Limb (tissue), 2 donors: ENCODE measurements at regions not wholly inside any gene's neighbourhood (a gene's known extent, or its start where the extent isn't known, plus 50 kb on each side); places are given as distances from the start of the nearest gene placed in this dataset.
"Not testable (repeated sequence)": the region's sequence is repeated elsewhere in the genome, so short reads cannot be mapped to it uniquely, and the experiment has no call there.

Experiments used
- DNase-seq, 2 donors: peaks; one replicate each; pipeline ENCODE4 v3.0.0-alpha.2; 2016; ENCODE audit errors: extremely low spot score in 2 of 2

DNA sequence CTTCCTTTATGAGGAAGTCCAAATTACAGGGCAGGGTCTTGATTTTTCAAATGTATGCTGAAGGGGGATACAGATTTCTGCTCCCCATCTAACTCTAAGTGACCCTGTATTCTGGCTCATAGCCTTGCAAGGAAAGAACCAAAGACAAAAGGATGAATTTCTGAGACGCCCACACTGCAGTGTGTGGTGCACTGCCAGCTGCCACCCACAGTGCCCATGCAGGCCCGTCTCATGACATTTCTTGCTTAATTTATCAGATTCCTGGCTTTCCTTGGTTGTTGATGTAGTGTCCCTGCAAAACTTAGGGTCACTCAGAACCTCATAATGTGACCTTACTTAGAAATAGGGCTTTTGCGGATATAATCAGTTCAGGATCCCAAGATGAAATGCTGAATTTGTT, 68.0 kb downstream of the CBLN4 start:
- DNase-seq, result no peak

DNA sequence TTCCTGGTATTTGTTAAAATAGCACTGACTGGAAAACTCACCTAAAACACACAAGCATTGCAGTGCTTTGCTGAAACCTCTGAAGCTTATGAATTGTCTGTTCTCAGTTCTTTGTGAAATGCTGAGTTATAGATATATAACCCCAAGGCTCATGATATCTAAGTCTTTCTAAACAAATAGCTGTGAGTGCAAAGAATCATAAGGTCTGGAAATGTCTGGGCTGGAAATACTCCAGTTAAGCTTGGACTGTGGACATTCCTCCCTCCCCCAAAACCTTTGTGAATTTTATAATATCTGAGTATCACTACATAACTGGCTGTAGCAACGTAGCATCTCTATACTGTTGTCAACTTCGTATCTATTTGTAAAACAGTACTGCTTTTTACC, 69.1 kb downstream of the CBLN4 start:
- DNase-seq, result no peak

DNA sequence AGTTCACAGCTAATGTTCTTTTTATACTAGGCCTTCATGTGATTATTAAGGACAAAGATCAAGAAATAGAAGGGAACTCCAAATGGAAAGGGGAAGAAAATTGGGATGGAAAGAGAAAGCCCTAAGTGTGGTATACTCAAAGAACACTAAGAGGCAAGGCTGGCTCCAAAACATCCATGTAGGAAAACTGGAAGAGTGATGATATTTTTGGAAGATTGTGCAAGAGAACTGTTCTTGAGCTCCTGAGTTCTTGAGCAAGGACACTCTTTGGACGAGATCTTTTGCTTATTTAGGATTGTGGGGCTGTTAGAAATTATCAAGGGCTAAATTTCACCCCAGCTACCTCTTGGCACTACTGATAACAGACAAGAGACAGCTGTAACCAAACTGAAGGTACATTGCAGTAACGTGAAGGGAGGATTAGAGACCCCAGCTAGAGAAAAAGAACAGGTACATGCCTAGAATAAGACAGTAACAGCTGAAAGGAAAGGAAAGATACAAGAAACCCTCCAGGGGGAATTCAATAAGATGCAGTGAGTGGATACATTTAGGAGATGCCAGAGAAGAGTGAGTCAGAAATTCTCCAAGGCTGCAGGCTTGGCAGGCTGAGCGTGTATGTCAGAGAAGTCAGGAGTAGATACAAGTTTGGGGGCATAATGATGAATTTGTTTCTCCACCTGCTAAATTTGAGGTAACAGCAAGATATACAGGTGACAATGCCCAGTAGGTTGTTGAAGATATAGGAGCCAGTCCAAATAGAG, 69.7 kb downstream of the CBLN4 start:
- no peak for DNase-seq

DNA sequence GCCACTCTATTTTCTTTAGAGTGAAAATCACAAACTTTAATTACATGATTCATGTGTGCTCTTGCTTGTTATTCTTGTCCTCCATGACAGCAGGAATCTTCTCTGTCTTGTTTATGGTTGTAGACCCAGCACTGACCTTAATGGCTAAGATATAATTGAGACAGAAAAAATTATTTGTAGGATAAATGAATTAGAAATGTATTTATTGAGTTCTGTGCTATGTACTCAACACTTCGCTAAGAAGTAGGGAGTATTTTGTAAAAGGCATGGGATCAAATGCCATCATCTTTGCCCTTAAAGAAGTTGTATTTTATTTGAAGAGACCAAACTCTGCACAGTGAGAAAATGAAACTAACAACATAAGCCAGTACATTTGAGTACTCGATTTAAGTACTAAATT, 71.2 kb downstream of the CBLN4 start:
- DNase-seq, result no peak

DNA sequence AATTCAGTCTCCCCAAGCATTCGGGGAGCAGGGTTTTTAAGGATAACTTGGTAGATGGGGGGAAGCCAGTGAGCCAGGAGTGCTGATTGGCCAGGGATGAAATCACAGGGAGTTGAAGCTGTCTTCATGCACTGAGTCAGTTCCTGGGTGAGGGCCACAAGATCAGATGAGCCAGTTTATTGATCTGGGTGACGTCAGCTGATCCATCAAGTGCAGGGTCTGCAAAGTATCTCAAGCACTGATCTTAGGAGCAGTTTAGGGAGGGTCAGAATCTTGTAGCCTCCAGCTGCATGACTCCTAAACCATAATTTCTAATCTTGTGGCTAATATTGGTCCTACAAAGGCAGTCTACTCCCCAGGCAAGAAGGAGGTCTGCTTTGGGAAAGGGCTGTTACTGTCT, 74.4 kb downstream of the CBLN4 start:
- DNase-seq, result not testable (repeated sequence)

DNA sequence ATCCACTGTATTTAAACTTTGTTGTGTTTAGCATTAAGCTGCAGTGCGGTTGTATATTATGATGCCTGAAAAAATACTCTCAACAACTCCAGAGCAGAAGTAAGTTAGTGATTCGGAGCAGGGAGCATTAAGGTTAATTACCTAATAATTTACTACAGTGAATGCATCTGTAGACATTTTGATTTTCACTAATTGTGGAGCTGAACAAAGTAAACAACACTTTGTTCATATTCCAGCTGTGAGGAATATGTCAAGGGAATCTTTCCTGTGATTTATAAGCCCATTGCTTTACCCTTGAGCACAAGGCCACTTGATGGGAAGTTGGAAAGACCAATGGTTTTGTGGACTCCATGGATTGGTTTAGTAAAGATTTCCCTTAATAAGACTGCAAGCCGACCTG, 77.1 kb downstream of the CBLN4 start:
- no peak for DNase-seq

DNA sequence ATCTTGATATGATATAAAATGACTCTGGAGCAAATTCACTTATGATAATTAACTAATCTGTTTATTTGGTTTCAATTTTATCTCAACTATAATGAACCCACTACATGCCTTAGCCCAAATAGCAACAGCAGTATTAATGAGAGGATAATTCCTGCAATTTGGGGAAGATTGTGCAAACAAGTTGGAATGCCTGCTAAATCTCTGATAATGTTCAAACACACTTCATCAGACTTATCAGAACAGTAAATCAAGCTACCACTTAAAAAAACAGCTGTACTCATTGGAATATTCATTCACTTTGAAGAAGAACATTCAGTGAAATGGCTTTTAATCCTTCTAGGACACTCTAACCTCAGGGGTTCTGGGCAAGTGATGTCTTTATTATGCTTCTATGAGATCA, 85.4 kb downstream of the CBLN4 start:
- no peak for DNase-seq

DNA sequence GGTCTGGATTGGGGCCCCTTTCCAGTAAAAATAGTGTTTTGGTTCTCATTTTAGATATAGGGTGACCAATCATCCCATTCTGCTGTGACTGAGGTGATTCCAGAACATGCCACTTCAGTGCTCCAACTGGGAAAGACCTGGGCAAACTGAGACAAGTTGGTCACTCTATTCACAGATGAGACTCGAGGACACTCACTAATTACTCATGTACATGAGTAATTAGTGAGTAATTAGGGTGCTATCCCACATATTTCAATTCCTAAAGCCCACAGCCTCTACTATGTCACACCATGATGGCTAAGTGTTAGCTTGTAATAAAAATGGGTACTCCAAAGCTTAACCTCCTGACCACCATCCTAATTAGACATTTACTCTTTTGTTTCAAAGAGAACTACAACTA, 86.0 kb downstream of the CBLN4 start:
- DNase-seq, result no peak

DNA sequence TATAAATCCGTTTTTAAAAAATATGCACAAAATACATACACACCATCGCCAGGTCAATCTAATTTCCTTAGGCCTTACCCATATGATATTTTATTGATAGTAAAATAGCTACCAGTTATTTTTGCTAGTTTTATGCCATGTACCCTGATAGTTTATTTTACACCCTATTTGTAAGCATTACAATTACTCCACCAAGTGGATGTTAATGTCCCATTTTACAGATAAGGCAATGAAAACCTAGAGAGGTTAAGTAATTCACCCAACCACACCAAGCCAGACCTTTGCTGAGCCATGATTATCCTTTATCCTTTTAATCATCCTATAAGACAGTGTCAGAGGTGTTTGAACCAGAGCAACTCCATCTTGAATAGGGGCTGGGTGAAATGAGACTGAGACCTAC, 86.8 kb downstream of the CBLN4 start:
- no peak for DNase-seq

DNA sequence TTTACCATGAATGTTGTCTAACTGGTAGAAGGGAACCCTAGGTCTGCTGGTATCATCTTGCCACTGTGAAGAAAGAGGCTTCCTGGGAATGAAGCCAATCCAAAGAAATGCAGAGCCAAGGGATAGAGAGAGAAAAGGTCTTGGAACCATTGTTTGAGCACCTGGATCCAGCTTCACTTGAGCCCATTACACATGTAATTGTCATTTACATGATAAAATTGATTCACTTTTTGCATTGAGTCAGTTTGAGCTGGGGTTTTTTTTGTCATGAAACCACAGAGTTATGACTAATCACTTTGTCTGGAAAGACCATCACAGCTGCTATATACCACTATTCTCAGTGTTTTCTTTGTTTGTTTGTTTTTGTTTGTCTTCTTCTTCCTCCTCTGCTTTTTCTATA, 112.3 kb downstream of the CBLN4 start:
- DNase-seq, result no peak

DNA sequence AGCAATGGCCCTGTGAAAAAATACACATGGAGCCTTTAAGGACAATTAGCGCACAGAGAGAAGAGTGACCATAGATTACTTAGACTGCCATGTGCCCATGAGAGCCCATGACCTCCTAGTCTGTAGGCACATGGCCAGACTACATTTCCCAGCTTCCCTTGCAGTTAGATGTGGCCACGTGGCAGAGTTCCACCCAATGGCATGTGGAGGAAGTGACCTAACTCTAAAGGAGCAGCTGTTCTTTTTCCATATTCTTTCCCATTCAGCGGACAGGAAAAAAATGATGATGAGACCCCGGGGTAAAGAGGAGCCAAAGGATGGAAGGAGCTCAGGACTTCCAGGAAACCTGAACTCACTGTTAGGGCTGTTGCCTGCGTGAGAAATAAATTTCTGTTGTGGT, 116.6 kb downstream of the CBLN4 start:
- DNase-seq, result peak in 1 of 2 donors; percentile 7

DNA sequence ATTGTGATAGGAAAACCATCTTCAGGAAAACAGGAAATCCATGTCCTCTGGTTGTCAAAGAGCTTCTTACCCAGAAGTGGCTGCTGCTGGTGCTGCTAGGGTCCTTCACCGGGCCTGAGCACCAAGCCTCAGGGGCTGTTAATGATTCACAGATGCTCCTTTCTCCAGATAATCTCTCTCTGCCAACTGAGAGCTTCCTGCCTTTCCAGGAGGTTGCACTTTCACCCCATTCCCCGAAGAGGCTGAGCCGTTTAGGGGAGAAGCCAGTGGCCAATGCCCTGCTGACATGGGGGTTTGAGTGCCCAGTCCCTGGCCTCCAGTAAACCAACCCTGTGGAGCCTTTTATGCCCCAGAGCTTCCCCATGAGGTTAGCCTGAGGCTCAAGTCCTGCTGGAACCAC, 122.4 kb downstream of the CBLN4 start:
- DNase-seq, result no peak

DNA sequence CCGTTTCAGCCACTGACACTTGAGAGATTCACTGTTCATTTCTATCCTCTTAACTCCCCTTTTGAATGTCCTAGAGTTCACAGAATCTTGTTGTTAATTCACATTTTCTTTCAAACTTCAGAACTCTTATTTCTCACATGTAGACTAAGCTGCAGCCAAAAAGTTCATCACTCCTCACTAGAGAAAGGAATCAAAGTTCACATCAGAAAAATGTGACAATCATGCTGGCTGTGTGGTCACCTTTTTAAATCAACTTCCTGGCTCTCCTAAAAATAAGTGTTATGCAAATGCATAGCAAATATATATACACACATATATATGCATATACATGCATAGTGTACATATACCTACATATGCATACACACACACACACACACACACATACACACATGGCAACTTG, 123.0 kb downstream of the CBLN4 start:
- no peak for DNase-seq

DNA sequence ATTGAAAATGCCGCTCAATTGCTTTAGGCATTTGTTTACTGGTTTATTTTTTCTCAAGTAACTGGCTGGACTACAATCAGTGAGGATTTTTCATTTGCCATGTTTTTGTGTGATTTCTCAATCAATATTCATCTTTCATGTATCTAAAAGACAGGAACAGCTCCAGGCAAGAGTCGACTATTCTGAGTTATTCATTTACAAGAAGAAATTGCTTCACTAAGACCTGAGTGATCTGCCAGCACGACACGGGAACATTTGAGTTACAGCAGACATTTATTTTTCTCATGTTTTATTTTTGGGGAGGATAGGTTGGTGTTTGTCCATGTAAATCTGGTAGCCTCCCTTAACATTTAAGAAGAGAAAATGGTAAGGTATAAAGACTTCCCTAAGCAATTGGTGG, 124.1 kb downstream of the CBLN4 start:
- no peak for DNase-seq

DNA sequence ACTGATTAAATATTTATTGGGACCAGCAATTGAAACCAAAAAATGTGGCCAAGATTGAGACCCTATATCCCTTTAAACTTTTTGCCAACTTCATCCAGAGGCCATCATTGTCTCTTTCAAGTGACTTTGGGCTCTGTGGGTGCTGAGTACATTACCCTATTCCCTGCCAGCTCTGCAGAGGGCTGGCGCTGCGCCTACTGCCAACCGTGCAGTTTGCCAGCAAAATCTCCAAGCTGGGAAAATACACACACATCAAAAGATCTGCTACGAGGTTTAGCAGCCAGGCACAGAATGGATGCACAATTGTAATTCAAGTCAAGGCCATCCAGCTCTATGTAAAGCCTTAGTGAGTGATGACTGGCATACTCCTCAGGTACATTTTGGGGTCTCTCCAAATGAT, 125.0 kb downstream of the CBLN4 start:
- DNase-seq, result no peak

DNA sequence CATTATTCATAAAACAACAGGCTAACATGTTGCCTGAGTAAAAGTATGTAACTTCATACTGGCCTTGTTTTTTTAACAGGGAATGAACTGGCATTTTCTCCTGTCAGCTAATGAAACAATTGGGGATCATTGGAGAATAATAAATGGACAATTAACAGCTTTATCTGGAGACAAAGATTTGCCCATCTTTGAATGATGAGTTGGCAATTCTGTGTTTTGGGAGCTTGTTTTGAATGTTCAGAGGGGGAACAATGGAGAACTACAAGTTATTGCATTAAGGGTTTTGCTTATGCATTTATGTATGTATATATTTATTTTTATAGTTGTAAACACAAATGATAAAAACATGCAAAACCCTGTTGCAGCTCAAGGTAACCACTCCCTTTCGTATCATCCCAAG, 150.3 kb downstream of the CBLN4 start:
- no peak for DNase-seq

DNA sequence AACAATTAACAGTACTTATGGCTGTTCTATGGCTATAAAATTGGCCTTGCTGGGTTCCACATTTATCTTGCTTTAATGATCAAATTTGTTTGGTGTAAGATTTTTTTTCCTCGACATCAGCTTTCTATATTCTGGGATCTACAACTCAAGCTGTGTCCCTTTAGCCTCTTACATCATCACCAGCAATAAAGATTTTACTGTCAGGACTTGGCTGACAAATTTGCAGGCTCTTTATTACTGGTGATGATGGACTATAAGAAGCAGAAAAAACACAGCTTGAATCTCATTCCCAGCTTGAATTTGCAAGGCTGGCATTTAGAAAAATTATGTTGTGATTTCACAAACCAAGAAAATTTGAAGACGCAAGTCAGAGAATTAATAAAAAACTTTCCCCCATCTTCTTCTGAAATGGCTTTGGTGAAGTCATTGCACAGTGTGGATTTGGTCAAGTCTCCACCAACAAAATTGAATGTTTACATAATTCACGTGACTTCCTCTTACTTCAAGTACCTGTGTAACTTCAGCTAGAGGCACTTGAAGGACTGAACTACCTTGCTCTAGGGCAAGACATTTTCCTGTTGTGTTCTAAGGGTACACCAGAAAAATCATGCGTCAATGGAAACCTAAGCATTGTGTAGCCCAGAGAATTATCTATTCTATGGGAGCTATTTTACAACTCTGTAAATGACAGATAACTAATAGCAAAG, 175.0 kb downstream of the CBLN4 start:
- no peak for DNase-seq

DNA sequence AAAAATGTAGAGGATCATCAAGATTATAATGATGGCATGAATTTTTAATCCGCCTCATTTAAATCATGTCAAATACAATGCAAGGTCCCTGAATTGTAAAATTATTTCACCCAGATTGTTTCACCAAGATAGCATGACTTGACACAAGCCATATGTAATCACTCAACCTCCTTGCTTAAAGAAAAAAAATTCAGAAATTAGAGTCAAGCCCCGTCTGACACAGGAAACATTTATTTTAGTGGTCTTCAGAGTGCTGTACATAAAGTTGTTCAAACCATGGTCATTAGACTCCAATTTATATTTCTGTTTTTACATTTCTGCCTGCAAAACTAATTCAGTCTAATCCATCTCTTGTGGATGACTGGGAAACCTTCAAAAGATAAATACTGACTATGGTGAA, 200.2 kb downstream of the CBLN4 start:
- no peak for DNase-seq

DNA sequence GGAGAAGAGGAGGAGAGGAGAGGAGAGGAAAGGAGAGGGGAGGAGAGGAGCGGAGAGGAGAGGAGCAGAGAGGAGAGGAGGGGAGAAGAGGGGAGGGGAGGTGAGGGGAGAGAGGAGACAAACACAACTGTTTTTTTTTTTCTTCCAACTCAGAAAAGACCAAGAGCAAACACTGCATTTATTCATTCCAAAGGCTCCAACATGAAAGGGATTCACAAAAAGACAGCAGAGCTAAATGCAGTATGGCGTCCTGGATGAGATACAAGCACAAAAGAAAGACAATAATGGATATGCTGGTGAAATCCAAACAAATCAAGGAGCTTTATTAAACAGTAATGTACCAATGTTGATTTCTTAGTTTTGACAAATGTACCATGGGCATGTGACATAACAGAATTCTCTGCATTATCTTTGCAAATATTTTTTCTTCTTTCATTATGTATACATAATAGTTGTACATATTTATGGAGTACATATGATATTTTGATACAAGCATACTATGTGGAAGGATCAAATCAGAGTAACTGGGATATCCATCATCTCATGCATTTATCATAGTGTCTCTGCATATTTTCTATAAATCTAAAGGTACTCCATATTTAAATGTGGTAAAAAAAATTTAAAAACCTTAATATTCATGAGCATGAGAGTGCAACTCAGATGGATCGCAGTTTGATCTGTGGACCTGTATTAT, 204.6 kb downstream of the CBLN4 start:
- no peak for DNase-seq

DNA sequence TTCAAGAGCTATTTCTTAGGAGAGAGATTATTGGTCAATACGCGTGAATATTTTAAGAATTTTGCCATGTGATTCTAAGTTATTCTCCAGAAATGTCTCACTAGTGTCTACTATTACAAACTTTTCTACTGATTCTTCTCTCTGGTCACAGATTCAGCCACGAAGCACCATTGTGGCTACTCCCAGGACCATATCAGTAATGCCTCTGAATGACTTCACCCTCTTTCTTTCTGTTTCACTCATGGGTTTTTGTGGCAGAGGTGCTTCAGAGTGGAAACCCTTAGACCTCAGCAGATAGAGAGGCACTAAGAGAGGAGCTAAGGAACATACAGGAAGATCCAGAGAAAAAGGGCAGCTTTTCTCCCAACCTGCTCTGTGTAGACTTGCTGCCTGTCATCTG, 211.3 kb downstream of the CBLN4 start:
- no peak for DNase-seq

DNA sequence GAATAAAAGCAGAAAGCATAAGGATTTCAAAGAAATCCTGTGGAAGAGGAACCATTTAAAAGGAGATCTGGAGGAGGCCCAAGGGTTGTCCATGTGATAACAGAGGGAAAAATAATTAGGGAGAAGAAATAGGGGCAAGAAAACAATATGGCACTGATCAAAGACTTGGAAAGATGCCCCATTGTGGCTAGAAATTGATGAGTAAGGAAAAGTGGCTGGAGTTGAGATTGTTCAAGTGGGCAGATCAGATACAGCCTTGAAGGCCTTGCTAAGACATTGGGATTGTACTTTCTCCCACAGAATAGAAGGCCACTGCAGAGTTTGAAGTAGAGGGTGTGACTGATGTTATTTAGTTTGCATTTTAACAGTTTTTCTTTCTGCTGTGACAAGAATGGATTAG, 213.3 kb downstream of the CBLN4 start:
- DNase-seq, result no peak

DNA sequence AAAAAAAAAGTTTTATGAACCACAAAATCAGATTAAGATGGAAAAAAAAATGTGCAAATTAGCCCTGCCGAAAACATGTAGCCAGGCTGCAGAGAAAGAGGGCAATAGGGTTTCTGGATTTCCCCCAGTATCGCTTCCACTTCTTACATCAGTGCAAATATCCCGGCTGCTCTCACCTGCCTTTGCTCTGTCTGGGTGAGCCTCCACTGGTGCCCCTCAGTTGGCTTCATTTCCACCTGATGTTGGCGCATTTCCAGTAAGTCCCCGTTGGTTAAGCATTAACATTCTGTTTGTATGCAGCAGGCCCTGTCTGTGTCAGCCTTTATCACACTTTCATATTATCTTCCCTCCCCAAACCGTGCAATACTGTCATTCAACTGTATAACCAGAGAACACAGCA, 215.1 kb downstream of the CBLN4 start:
- no peak for DNase-seq

DNA sequence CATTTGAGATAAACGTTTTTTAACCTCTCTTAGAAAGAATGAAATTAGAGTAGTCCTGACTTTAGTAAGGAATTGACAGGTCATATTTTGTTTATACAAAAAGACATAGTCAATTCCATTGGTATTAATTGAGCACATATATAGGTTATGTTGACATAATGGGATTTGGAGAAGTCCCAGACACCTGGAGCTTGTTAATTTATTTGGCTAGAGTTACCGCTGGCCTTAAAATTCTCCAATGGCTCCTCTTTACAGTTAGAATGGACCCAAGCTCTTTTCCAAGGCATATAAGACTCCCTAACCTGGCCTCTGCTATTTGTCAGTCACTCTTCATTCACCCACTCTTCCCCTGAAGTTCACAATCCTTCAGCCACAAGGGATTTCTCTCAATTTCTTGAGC, 221.3 kb downstream of the CBLN4 start:
- DNase-seq, result no peak
